Neuronal stem cell (in vitro differentiated cells): ENCODE measurements at regions not wholly inside any gene's neighbourhood (a gene's known extent, or its start where the extent isn't known, plus 50 kb on each side); places are given as distances from the start of the nearest gene placed in this dataset.
A peak's percentile ranks its signal among the peaks of the same experiment; 100 is the strongest.

ENCODE experiments used
- DNase-seq: peaks from one replicate; pipeline ENCODE4 v3.0.0-alpha.2; 2013; ENCODE audit warnings: low spot score
- H2AFZ ChIP-seq: one replicate; pipeline ENCODE4 v1.6.1; 2013; ENCODE audit warnings: mild to moderate bottlenecking, low read length, inconsistent platforms
- H2AK5ac ChIP-seq: 2 replicates; pipeline ENCODE4 v1.6.1; 2013; ENCODE audit warnings: low read depth, mild to moderate bottlenecking, inconsistent platforms, low read length, moderate library complexity, mixed read lengths
- H2BK120ac ChIP-seq: 2 replicates; pipeline ENCODE4 v1.6.1; 2013; ENCODE audit warnings: low read depth, mild to moderate bottlenecking, inconsistent platforms, low read length, moderate library complexity, mixed read lengths
- H2BK12ac ChIP-seq: one replicate; pipeline ENCODE4 v1.6.1; 2013; ENCODE audit warnings: low read length, inconsistent platforms
- H2BK15ac ChIP-seq: 2 replicates; pipeline ENCODE4 v1.6.1; 2013; ENCODE audit warnings: mild to moderate bottlenecking, low read length, inconsistent platforms, mixed read lengths
- H2BK5ac ChIP-seq: one replicate; pipeline ENCODE4 v1.6.1; 2013; ENCODE audit warnings: inconsistent platforms, mild to moderate bottlenecking, low read length, moderate library complexity
- H3K14ac ChIP-seq: one replicate; pipeline ENCODE4 v1.6.1; 2013; ENCODE audit warnings: low read length, inconsistent platforms
- H3K18ac ChIP-seq: 2 replicates; pipeline ENCODE4 v1.6.1; 2013; ENCODE audit warnings: low read length, inconsistent platforms
- H3K23ac ChIP-seq: 2 replicates; pipeline ENCODE4 v1.6.1; 2013; ENCODE audit warnings: low read depth, mild to moderate bottlenecking, mixed read lengths, low read length, inconsistent platforms; ENCODE audit not compliant: poor library complexity
- H3K27ac ChIP-seq: replicated peaks from 3 replicates; pipeline ENCODE4 v1.5.1; 2013; ENCODE audit warnings: low read length, inconsistent platforms
- H3K27me3 ChIP-seq, 3 experiments: 2 replicates each; pipeline ENCODE4 v1.6.1; 2013; ENCODE audit warnings: low read length in 3 of 3, mild to moderate bottlenecking in 2 of 3, inconsistent platforms in 1 of 3, low read depth in 1 of 3, mixed read lengths in 1 of 3, moderate library complexity in 1 of 3; ENCODE audit not compliant: control insufficient read depth in 3 of 3, insufficient read depth in 3 of 3
- H3K36me3 ChIP-seq, 2 donors: replicated peaks in 1 of 2; 2 replicates each; pipeline ENCODE4 v1.6.1; 2013; ENCODE audit warnings: low read length in 2 of 2; ENCODE audit not compliant: control insufficient read depth in 2 of 2, insufficient read depth in 2 of 2
- H3K4ac ChIP-seq: 2 replicates; pipeline ENCODE4 v1.6.1; 2013; ENCODE audit warnings: inconsistent platforms, mild to moderate bottlenecking, low read length, moderate library complexity
- H3K4me1 ChIP-seq, 2 donors: 1 replicate in 1 of 2; 2 replicates in 1 of 2; pipeline ENCODE4 v1.6.1; 2013; ENCODE audit warnings: low read length in 2 of 2, low read depth in 1 of 2; ENCODE audit not compliant: control insufficient read depth in 2 of 2, insufficient read depth in 1 of 2
- H3K4me2 ChIP-seq: one replicate; pipeline ENCODE4 v1.6.1; 2013; ENCODE audit warnings: mild to moderate bottlenecking, low read length, inconsistent platforms; ENCODE audit not compliant: insufficient read depth, poor library complexity, severe bottlenecking
- H3K4me3 ChIP-seq, 2 donors: 2 replicates each; pipeline ENCODE4 v1.5.1; 2013; ENCODE audit warnings: low read length in 2 of 2, mild to moderate bottlenecking in 2 of 2, inconsistent platforms in 1 of 2, moderate library complexity in 1 of 2
- H3K79me1 ChIP-seq: one replicate; pipeline ENCODE4 v1.6.1; 2013; ENCODE audit warnings: low read depth, mild to moderate bottlenecking, inconsistent platforms, low read length, moderate library complexity
- H3K9ac ChIP-seq: one replicate; pipeline ENCODE4 v1.6.1; 2013; ENCODE audit warnings: mild to moderate bottlenecking, low read depth, low read length, inconsistent platforms; ENCODE audit not compliant: poor library complexity
- H3K9me3 ChIP-seq, 2 donors: replicated peaks in 1 of 2; 2 replicates each; pipeline versions ENCODE3 to v1.6.1; 2013; ENCODE audit warnings: low read length in 2 of 2, mild to moderate bottlenecking in 2 of 2, inconsistent platforms in 1 of 2, low read depth in 1 of 2, mixed read lengths in 1 of 2, moderate library complexity in 1 of 2; ENCODE audit not compliant: control insufficient read depth in 2 of 2, insufficient read depth in 1 of 2
- H4K8ac ChIP-seq: one replicate; pipeline ENCODE4 v1.6.1; 2013; ENCODE audit warnings: low read depth, mild to moderate bottlenecking, inconsistent platforms, low read length, moderate library complexity
- H4K91ac ChIP-seq: one replicate; pipeline ENCODE4 v1.6.1; 2013; ENCODE audit warnings: low read length, low read depth, mild to moderate bottlenecking, inconsistent platforms; ENCODE audit not compliant: poor library complexity
- WGBS, 2 donors: extraction: QIAGEN DNeasy Blood & Tissue Kit; methylation state at CpG; one replicate each; pipeline ENCODE4 v1.1.7; 2013; ENCODE audit warnings: missing lambda C conversion rate in 2 of 2, mixed read lengths in 1 of 2; ENCODE audit not compliant: insufficient read length in 2 of 2, insufficient replicate concordance in 1 of 2; ENCODE audit errors: extremely low coverage in 2 of 2; 5-methylcytosine and 5-hydroxymethylcytosine counted together

- no peak overlapping the region for H3K14ac ChIP-seq
- no peak overlapping the region for H3K4me3 ChIP-seq
- no peak overlapping the region for H2BK5ac ChIP-seq
- no peak overlapping the region for H3K9ac ChIP-seq
- no peak overlapping the region for H4K8ac ChIP-seq
- no peaks in the 10 kb centered on the region for H3K79me1 ChIP-seq
- no peak overlapping the region for H3K18ac ChIP-seq
- no peak overlapping the region for H3K4me2 ChIP-seq
- no peak overlapping the region for H2BK15ac ChIP-seq
- H4K91ac ChIP-seq, result no peak overlapping the region
- no peak overlapping the region for H3K4ac ChIP-seq
- no peaks in the 10 kb centered on the region for H3K4me1 ChIP-seq
- H3K36me3 ChIP-seq, result no peaks in the 10 kb centered on the region
- H3K9me3 ChIP-seq, result no peaks in the 10 kb centered on the region
- H2BK12ac ChIP-seq, result no peak overlapping the region
- H2AK5ac ChIP-seq, result no peak overlapping the region
- no peak overlapping the region for H3K23ac ChIP-seq
- no peak overlapping the region for H2AFZ ChIP-seq
- no peak for DNase-seq
- no peak overlapping the region for H3K27ac ChIP-seq
- H3K27me3 ChIP-seq, result no peaks in the 10 kb centered on the region
- WGBS, 2 donors, result no CpG with 5 or more reads among the region's 5 CpGs
- no peak overlapping the region for H2BK120ac ChIP-seq
Measured at GRCh38 chr5:164500856-164501255, 995.4 kb downstream of the MAT2B start.

GRCh38 chr5:164501344-164501743 is 995.9 kb downstream of the MAT2B start:
- Histone ChIP-seq H2AK5ac (no peak overlapping the region), H2BK120ac (no peak overlapping the region), H4K91ac (no peak overlapping the region), H3K4me3 (no peak overlapping the region), H3K36me3 (no peaks in the 10 kb centered on the region), H2BK12ac (no peak overlapping the region), H2AFZ (no peak overlapping the region), H3K23ac (no peak overlapping the region), H3K9ac (no peak overlapping the region), H2BK5ac (no peak overlapping the region), H4K8ac (no peak overlapping the region), H3K27me3 (no peaks in the 10 kb centered on the region), H3K18ac (no peak overlapping the region), H3K9me3 (no peaks in the 10 kb centered on the region), H2BK15ac (no peak overlapping the region), H3K4me1 (no peaks in the 10 kb centered on the region), H3K27ac (no peak overlapping the region), H3K4ac (no peak overlapping the region), H3K14ac (no peak overlapping the region), H3K79me1 (no peaks in the 10 kb centered on the region), H3K4me2 (no peak overlapping the region)
- no CpG with 5 or more reads among the region's 3 CpGs for WGBS, 2 donors
- no peak for DNase-seq

DNA sequence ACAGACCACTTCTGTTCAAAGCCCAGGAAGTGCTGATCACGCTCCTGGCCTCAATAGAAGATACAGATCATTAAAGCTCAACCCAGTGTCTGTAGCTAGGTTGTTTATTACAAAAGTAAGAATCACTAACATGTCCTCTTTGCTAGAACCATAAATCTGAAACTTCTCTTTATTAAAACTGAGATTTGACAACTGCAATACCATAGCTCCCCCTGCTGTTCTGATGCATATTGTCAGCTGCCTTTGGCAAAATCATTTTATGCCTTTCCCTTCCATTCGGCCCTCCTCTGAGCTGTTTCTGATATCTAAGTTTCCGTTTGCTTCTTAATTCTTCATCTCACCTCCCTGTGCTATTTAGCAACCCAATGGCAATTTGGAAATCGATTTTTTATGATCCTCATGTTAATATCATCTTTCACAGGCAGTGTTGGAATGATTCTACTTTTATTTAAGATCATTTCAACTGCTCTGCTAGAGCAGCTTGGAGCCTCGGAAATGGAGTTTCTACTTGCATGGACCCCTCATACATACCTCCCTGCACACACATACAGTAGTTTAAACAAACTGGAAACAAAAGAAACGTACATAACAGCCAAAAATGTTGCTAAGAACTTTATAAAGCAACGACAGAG is 998.8 kb downstream of the MAT2B start:
- Histone ChIP-seq H3K79me1 (no peaks in the 10 kb centered on the region), H3K9me3 (no peaks in the 10 kb centered on the region), H4K8ac (no peak overlapping the region), H2AK5ac (no peak overlapping the region), H3K9ac (no peak overlapping the region), H4K91ac (no peak overlapping the region), H3K27ac (no peak overlapping the region), H3K4me1 (no peaks in the 10 kb centered on the region), H3K4me2 (no peak overlapping the region), H3K14ac (no peak overlapping the region), H3K23ac (no peak overlapping the region), H3K36me3 (no peaks in the 10 kb centered on the region), H2BK12ac (no peak overlapping the region), H2BK15ac (no peak overlapping the region), H3K27me3 (no peaks in the 10 kb centered on the region), H3K4me3 (no peak overlapping the region), H2BK5ac (no peak overlapping the region), H3K4ac (no peak overlapping the region), H3K18ac (no peak overlapping the region), H2BK120ac (no peak overlapping the region), H2AFZ (peak overlapping the region; percentile 26)
- WGBS, 2 donors, result no CpG with 5 or more reads among the region's 7 CpGs
- DNase-seq, result peak; percentile 56

- H3K18ac ChIP-seq, result no peak overlapping the region
Measured at GRCh38 chr5:164505791-164506190, 1000.4 kb downstream of the MAT2B start.

More at GRCh38 chr5:164505791-164506190, 1000.4 kb downstream of the MAT2B start:
- no peak overlapping the region for H4K91ac ChIP-seq
- H2BK12ac ChIP-seq, result no peak overlapping the region
- WGBS, 2 donors, result no CpG with 5 or more reads among the region's 4 CpGs
- no peak overlapping the region for H3K23ac ChIP-seq
- H2BK5ac ChIP-seq, result no peak overlapping the region
- H3K27ac ChIP-seq, result no peak overlapping the region
- no peak overlapping the region for H3K4ac ChIP-seq
- no peak overlapping the region for H3K4me3 ChIP-seq
- no peak overlapping the region for H2AFZ ChIP-seq
- no peak overlapping the region for H3K14ac ChIP-seq
- no peak for DNase-seq
- no peak overlapping the region for H2BK15ac ChIP-seq
- H3K9me3 ChIP-seq, result no peaks in the 10 kb centered on the region
- H3K4me2 ChIP-seq, result no peak overlapping the region
- H2AK5ac ChIP-seq, result no peak overlapping the region
- H4K8ac ChIP-seq, result no peak overlapping the region
- H3K79me1 ChIP-seq, result no peaks in the 10 kb centered on the region
- H3K36me3 ChIP-seq, result no peaks in the 10 kb centered on the region
- H3K9ac ChIP-seq, result no peak overlapping the region
- no peaks in the 10 kb centered on the region for H3K27me3 ChIP-seq
- H2BK120ac ChIP-seq, result no peak overlapping the region
- no peaks in the 10 kb centered on the region for H3K4me1 ChIP-seq
